ENCODE measurements at regions not wholly inside any gene's neighbourhood (a gene's known extent, or its start where the extent isn't known, plus 50 kb on each side); places are given as distances from the start of the nearest gene placed in this dataset.

DNA sequence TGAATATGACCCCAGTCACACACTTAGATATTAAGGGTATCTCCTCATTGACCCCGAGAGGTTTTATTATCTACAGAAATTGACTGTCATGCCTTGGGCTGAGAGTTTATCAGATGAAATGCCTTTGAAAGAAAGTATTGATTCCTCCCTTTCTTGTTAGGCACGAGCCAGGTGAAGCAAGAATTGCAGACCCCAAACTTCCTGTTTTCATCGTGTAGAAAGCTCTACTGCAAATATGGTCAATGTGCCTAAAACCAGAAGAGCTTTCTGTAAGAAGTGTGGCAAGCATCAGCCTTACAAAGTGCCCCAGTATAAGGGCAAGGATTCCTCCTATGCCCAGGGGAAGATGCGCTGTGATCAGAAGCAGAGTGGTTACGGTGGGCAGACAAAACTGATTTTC, 143.9 kb upstream of the FUT8 start:
- H3K27ac ChIP-seq (ENCODE audit: insufficient read depth, low read length) = no peak overlapping the region
- H3K4me2 ChIP-seq (ENCODE audit: low read depth, low read length) = no peak overlapping the region
- no peak overlapping the region for H3K14ac ChIP-seq (replicated peaks; ENCODE audit: low read depth, low read length)
- H2AFZ ChIP-seq (replicated peaks; ENCODE audit: low read length, poor library complexity) = no peak overlapping the region
- no peaks in the 10 kb centered on the region for H3K79me1 ChIP-seq (ENCODE audit: low read depth in 1 of 2, low read length in 2 of 2)
- no peak overlapping the region for H2BK120ac ChIP-seq (ENCODE audit: low read depth, low read length)
- DNase-seq (no peak), ATAC-seq (ENCODE audit: low read depth) (no peak)
- H2AK5ac ChIP-seq (ENCODE audit: low read depth, low read length) = no peak overlapping the region
- no peak overlapping the region for H2AK9ac ChIP-seq (replicated peaks; ENCODE audit: low read depth, low read length, poor library complexity)
- no peaks in the 10 kb centered on the region for H3K4me1 ChIP-seq (ENCODE audit: control insufficient read depth, insufficient read depth, low read length)
- H4K5ac ChIP-seq (ENCODE audit: low read depth, low read length) = no peak overlapping the region
- H3K56ac ChIP-seq (ENCODE audit: extremely low read depth, insufficient read depth, low read length) = no peak overlapping the region
- TF ChIP-seq MAZ (IDR thresholded peaks at IDR 0.05; ENCODE audit: borderline replicate concordance, low read depth, low read length) (no peak), RFX5 (IDR thresholded peaks at IDR 0.05; ENCODE audit: low read depth, low read length) (no peak), MAFK (IDR thresholded peaks at IDR 0.05; ENCODE audit: low read depth, low read length) (no peak), MXI1 (IDR thresholded peaks at IDR 0.05; ENCODE audit: borderline replicate concordance, low read depth, low read length) (no peak), BHLHE40 (IDR thresholded peaks at IDR 0.05; ENCODE audit: low read depth, low read length) (no peak), RAD21 (IDR thresholded peaks at IDR 0.05; ENCODE audit: low read length) (no peak), NFE2L2 (IDR thresholded peaks at IDR 0.05; ENCODE audit: low read depth, low read length) (no peak), FOS (IDR thresholded peaks at IDR 0.05; ENCODE audit: low read depth, low read length) (no peak), SMC3 (IDR thresholded peaks at IDR 0.05; ENCODE audit: low read depth, low read length) (no peak), CHD1 (IDR thresholded peaks at IDR 0.05; ENCODE audit: low read depth, low read length) (no peak), POLR2A (IDR thresholded peaks at IDR 0.05; ENCODE audit: low read depth, low read length) (no peak), RCOR1 (IDR thresholded peaks at IDR 0.05; ENCODE audit: insufficient replicate concordance, low read length) (no peak)
- TF ChIP-seq, protein P1, sequence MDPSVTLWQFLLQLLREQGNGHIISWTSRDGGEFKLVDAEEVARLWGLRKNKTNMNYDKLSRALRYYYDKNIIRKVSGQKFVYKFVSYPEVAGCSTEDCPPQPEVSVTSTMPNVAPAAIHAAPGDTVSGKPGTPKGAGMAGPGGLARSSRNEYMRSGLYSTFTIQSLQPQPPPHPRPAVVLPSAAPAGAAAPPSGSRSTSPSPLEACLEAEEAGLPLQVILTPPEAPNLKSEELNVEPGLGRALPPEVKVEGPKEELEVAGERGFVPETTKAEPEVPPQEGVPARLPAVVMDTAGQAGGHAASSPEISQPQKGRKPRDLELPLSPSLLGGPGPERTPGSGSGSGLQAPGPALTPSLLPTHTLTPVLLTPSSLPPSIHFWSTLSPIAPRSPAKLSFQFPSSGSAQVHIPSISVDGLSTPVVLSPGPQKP (IDR thresholded peaks at IDR 0.05; ENCODE audit: borderline replicate concordance, low read depth, low read length) = no peak
- TF ChIP-seq, protein P2, sequence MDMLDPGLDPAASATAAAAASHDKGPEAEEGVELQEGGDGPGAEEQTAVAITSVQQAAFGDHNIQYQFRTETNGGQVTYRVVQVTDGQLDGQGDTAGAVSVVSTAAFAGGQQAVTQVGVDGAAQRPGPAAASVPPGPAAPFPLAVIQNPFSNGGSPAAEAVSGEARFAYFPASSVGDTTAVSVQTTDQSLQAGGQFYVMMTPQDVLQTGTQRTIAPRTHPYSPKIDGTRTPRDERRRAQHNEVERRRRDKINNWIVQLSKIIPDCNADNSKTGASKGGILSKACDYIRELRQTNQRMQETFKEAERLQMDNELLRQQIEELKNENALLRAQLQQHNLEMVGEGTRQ (IDR thresholded peaks at IDR 0.05; ENCODE audit: low read depth, low read length) = no peak
- TF ChIP-seq, protein P3, sequence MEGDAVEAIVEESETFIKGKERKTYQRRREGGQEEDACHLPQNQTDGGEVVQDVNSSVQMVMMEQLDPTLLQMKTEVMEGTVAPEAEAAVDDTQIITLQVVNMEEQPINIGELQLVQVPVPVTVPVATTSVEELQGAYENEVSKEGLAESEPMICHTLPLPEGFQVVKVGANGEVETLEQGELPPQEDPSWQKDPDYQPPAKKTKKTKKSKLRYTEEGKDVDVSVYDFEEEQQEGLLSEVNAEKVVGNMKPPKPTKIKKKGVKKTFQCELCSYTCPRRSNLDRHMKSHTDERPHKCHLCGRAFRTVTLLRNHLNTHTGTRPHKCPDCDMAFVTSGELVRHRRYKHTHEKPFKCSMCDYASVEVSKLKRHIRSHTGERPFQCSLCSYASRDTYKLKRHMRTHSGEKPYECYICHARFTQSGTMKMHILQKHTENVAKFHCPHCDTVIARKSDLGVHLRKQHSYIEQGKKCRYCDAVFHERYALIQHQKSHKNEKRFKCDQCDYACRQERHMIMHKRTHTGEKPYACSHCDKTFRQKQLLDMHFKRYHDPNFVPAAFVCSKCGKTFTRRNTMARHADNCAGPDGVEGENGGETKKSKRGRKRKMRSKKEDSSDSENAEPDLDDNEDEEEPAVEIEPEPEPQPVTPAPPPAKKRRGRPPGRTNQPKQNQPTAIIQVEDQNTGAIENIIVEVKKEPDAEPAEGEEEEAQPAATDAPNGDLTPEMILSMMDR (conservative IDR thresholded peaks at IDR 0.05; ENCODE audit: low read depth, low read length) = no peak
- ChIA-PET POLR2A (ENCODE audit: unreplicated experiment) (no interaction called here), CTCF (interaction anchor here (0.6 kb wide), 1 partner anchor 114 kb away, joined by 4 read pairs; no protein-coding TSS in a partner anchor)
- H4K8ac ChIP-seq (ENCODE audit: low read depth in 2 of 2, low read length in 2 of 2) = no peak overlapping the region
- H3K27me3 ChIP-seq (ENCODE audit: control insufficient read depth, insufficient read depth, low read length) = peaks cover 8% of the 10 kb centered on the region
- no peak overlapping the region for H2BK15ac ChIP-seq (ENCODE audit: low read depth, low read length)
- no peaks in the 10 kb centered on the region for H3K9me3 ChIP-seq (ENCODE audit: control insufficient read depth, insufficient read depth, low read length)
- no TSS peak for BruUV-seq (replicated peaks)
- dilution Hi-C loops (cut with HindIII; ENCODE audit: low sequenced_read_pairs, unreplicated experiment) = no loop called here
- no peak overlapping the region for H4K91ac ChIP-seq (ENCODE audit: insufficient read depth, low read depth, low read length)
- H2BK5ac ChIP-seq (ENCODE audit: low read depth, low read length, poor library complexity, severe bottlenecking) = no peak overlapping the region
- no peak overlapping the region for H3K23ac ChIP-seq (ENCODE audit: low read depth, low read length)
- no peak overlapping the region for H3K9ac ChIP-seq (ENCODE audit: low read depth, low read length)
- no peaks in the 10 kb centered on the region for H3K9me1 ChIP-seq (ENCODE audit: insufficient read depth, low read length)
- H3K4me3 ChIP-seq (ENCODE audit: insufficient read depth, low read depth, low read length) = no peak overlapping the region
- 100% methylated on average over 2 of the region's 5 CpGs; no CpG with 5 or more reads in 1 of the 2 experiments for WGBS, 2 experiments (ENCODE audit: extremely low coverage in 2 of 2, insufficient read length in 1 of 2)
- no peaks in the 10 kb centered on the region for H3K36me3 ChIP-seq (ENCODE audit: control insufficient read depth, insufficient read depth, low read length)
- in situ Hi-C loops (cut with MboI; ENCODE audit: low sequenced_read_pairs) = no loop called here
- H4K20me1 ChIP-seq (ENCODE audit: insufficient read depth, low read length) = no peaks in the 10 kb centered on the region
- no peak overlapping the region for H2BK20ac ChIP-seq (ENCODE audit: low read depth, low read length)
- H3K4ac ChIP-seq (ENCODE audit: low read depth, low read length) = no peak overlapping the region
- H3K18ac ChIP-seq (ENCODE audit: low read depth, low read length) = no peak overlapping the region
- intact Hi-C loops (cut with micrococcal nuclease) = no loop called here

Data from IMR-90 (cell line).